ENCODE measurements at regions not wholly inside any gene's neighbourhood (a gene's known extent, or its start where the extent isn't known, plus 50 kb on each side); places are given as distances from the start of the nearest gene placed in this dataset.

- intact Hi-C loops (cut with DNase I), result no loop called here
- H3K36me3 ChIP-seq, result no peaks in the 10 kb centered on the region
- DNase-seq (no peak), ATAC-seq (no peak)
- peaks cover 0 to 15% (median 0%) of the 10 kb centered on the region in 12 donors for H3K4me1 ChIP-seq
- H3K9me3 ChIP-seq, result no peaks in the 10 kb centered on the region
- H3K4me3 ChIP-seq, result no peak overlapping the region
- H3K27ac ChIP-seq, result no peak overlapping the region
- whole genome bisulfite sequencing, 4 donors, result 84 to 94% (median 87%) methylated on average over 2 of the region's 2 CpGs
- H3K27me3 ChIP-seq, result peaks cover 0 to 2% (median 0%) of the 10 kb centered on the region in 9 donors
- TF ChIP-seq CTCF (IDR thresholded peaks at IDR 0.05), result no peak
- no peak for TF ChIP-seq POLR2A (IDR thresholded peaks at IDR 0.05)
These were observed 77.3 kb upstream of the KCNJ15 start for GRCh38 chr21:38179511-38179910.

- intact Hi-C loops (cut with DNase I), result no loop called here
- no peaks in the 10 kb centered on the region for H3K36me3 ChIP-seq
- 82 to 92% (median 90%) methylated on average over 4 of the region's 4 CpGs for WGBS, 4 donors
These were observed 75.7 kb upstream of the KCNJ15 start for GRCh38 chr21:38181096-38181495.

GRCh38 chr21:38182370-38182985 is 74.3 kb upstream of the KCNJ15 start:
- no peak overlapping the region for H3K27ac ChIP-seq
- H3K4me3 ChIP-seq, result no peak overlapping the region
- H3K36me3 ChIP-seq, result no peaks in the 10 kb centered on the region
- DNase-seq, result no peak
- peaks cover 0 to 15% (median 0%) of the 10 kb centered on the region in 12 donors for H3K4me1 ChIP-seq
- no peak for ATAC-seq
- TF ChIP-seq CTCF (IDR thresholded peaks at IDR 0.05) (no peak), POLR2A (IDR thresholded peaks at IDR 0.05) (no peak)
- WGBS, 4 donors, result 59 to 71% (median 67%) methylated on average over 2 of the region's 2 CpGs
- H3K9me3 ChIP-seq, result peaks cover 0 to 28% (median 9%) of the 10 kb centered on the region in 12 donors
- intact Hi-C loops (cut with DNase I), result no loop called here
- peaks cover 0 to 2% (median 0%) of the 10 kb centered on the region in 9 donors for H3K27me3 ChIP-seq

More at GRCh38 chr21:38181096-38181495, 75.7 kb upstream of the KCNJ15 start:
- Histone ChIP-seq H3K4me1 (peaks cover 0 to 15% (median 0%) of the 10 kb centered on the region in 12 donors), H3K27me3 (peaks cover 0 to 2% (median 0%) of the 10 kb centered on the region in 9 donors), H3K27ac (no peak overlapping the region), H3K9me3 (peaks cover 0 to 14% (median 3%) of the 10 kb centered on the region in 12 donors), H3K4me3 (no peak overlapping the region)
- TF ChIP-seq CTCF (IDR thresholded peaks at IDR 0.05) (no peak), POLR2A (IDR thresholded peaks at IDR 0.05) (no peak)
- no peak for DNase-seq
- ATAC-seq, result no peak

GRCh38 chr21:38183961-38184360 is 72.8 kb upstream of the KCNJ15 start:
- Histone ChIP-seq H3K4me1 (peaks cover 0 to 15% (median 0%) of the 10 kb centered on the region in 12 donors), H3K27ac (no peak overlapping the region), H3K9me3 (peaks cover 0 to 36% (median 9%) of the 10 kb centered on the region in 12 donors), H3K27me3 (peaks cover 0 to 2% (median 0%) of the 10 kb centered on the region in 9 donors), H3K4me3 (no peak overlapping the region), H3K36me3 (no peaks in the 10 kb centered on the region)
- WGBS, 4 donors, result 82 to 89% (median 86%) methylated on average over 1 of the region's 1 CpG
- DNase-seq (no peak), ATAC-seq (no peak)
- intact Hi-C loops (cut with DNase I), result no loop called here
- TF ChIP-seq POLR2A (IDR thresholded peaks at IDR 0.05) (no peak), CTCF (IDR thresholded peaks at IDR 0.05) (no peak)

All from heart left ventricle (tissue), 16 donors.